ENCODE measurements at regions not wholly inside any gene's neighbourhood (a gene's known extent, or its start where the extent isn't known, plus 50 kb on each side); places are given as distances from the start of the nearest gene placed in this dataset.
"Not testable (repeated sequence)": the region's sequence is repeated elsewhere in the genome, so short reads cannot be mapped to it uniquely, and the experiment has no call there.

DNA sequence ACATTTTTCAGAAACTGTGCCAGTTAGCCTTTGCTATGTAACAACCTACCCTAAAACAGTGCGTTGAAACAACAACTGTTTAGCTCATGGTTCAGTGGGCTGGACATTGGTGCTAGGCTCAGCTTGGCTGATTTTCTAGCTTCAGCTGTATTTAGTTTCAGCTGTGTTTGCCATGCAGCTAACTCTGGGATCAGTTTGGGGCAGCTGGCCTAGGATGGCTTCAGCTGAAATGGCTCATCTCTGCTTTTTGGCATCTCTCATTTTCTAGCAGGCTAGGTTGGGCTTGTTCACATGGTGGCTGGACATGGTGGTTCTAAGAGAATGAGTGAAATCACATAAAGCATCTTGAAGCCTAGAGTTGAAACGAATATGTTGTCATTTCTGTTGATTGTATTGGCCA is 464.2 kb downstream of the QKI start:
- DNase-seq: no peak

DNA sequence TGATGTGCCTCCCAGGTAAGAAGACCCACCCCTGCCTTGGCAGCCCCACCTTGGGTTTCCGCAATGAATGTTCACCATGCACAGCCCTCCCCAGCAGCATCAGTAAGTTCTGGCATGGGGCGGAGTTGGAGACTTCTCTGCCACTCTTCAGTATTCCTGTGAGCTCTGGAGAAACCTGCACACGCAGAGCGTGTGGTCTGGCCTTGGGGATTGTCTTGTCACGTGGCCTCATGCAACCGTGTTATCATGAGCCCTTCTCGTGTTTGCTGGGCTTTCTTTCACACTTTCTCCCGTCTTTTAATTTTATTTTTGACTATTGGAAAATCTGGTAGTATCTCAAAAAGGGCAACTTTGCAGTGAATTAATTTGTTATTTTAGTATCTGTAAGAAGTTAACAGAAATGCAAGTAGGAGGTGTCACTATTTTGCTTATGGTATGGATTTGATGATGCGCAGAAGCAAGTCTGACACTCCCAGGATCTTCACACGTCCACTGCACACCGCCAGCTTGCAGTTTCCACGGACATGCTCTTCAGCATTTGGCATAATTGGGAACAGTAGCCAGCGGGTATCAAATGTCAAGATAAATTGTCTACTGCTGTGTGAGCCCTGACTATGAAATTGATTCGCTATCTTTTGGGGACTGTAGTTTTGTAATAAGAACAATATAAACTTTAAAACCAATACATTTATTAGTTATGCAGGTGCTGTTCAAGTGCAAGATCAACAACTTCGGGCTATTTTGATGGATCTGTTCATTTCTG is 463.5 kb downstream of the QKI start:
- no peak for DNase-seq

DNA sequence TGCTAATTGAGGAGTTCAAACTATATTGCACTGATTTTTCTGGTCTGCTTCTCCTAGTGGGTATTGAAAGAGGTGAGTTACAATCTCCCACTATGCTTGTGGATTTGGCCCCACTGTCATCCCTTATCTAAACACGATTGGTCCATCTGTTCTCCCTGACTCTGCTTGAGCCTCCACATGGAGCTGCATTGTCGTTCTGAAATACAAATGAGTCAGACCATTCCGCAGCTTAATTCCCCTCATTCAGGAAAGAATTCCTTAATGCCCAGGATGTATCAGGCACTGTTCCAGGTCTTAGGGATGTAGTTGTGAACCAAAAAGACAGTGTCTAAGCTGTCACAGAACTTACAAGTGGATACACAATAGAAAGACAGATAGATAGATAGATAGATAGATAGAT is 461.9 kb downstream of the QKI start:
- DNase-seq: no peak

DNA sequence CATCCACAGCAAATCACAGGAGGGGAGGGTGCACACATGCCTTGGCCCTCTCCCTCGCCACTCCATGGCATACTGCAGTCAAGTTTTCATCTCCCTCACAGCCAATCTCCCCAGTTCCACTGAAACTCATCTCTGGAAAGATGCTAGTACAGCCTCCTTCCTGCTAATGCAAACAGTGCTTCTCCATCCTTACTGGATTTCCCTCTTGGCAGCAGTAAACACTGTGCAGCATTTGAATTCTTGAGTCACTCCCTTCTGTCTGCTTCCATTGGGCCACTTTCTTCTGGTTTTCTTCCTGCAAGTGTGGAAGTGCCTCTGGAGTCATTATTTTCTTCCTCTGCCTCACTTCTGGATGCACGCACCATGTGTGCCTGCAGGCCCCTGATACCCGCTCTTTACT is 460.3 kb downstream of the QKI start:
- no peak for DNase-seq

DNA sequence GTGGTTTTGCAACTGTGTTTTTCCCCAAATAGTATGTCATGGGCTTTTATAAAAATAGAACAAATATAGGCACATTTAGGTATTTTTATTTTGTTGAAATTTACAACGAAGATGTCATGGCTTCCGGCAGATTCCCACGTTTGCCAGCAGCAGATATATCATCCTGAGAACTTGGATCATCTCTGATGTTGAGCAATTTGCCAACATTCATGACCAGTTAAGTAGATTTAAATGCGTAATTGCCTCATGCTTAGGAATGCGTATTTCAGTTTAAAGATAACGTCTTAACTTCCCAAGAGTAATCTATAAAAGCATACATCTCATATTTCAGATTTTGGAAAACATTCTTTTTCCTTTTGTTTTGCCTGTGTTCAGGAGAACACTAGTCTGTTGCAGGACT is 457.8 kb downstream of the QKI start:
- no peak for DNase-seq

DNA sequence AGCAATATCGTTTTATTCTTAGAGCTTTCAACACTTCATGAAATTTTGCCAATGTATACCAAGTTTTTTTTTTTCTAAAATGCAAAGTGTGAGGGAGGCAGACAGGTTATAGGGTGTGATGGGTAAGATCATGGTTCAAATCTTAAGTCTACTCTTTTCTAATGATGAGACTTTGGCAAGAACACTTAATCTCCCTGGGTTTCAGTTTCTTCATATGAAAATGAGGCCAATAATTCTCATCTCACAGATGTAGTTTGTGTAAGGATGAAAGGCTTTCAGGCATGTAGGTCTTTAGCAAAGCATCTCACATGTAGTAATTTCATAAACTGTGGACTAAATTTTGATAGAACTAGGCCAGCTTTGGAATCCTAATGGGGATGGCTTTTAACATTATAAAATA is 457.1 kb downstream of the QKI start:
- DNase-seq: no peak

DNA sequence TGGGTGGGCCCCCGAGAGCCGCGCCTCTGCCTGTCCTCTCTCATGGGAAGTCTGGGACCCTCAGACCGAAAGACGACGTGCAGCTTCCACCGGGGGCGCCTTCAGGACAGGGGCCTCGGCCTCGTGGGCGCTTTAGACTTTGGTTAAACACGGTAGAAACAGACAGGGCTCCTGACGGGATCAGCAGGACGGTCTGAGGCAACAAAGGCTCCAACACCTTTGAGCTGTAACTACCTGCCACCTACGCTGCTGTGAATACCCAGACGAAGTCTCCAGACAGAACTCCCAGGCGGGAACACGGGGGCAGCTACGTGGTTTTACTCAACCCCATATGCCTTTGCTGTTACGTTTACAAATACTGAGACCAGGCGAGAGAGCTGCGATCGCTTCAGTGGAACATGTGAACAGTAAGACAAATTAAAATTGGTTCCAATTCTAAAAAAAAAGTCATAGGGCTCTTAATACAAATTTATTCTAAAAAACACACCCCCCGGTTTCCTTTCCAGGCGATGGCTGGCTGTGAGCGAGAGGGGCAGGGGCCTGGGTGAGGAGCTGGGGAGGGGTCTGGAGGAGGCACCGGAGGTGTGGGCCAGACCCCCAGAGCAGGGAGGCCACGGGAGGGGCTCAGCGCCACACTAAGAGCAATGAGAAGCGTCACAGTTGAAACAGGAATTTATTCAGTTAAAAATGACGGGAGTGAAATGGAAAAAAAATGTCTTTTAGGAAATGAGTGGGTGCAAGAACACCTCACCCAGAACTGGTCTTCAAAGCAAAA is 453.2 kb downstream of the QKI start:
- DNase-seq: no peak

DNA sequence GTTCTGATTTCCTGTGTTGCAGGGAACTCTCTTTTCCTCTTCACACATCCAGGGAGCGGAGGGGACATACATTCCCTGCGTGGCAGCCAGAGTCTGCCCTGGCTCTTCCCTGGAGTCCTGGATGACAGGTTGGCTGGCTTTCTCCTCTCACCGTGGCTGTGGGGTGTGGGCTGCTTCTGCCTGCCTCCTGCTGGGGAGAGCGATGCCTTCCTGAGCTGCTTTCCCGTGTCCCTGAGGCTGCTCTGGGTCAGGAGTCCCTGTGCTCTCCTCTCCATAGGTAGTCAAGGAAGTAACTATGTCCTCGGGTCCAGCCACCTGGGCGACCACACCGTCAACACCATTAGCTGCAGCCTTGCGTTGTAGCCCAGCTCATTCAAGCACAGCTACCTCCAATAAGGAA is 451.7 kb downstream of the QKI start:
- no peak for DNase-seq

DNA sequence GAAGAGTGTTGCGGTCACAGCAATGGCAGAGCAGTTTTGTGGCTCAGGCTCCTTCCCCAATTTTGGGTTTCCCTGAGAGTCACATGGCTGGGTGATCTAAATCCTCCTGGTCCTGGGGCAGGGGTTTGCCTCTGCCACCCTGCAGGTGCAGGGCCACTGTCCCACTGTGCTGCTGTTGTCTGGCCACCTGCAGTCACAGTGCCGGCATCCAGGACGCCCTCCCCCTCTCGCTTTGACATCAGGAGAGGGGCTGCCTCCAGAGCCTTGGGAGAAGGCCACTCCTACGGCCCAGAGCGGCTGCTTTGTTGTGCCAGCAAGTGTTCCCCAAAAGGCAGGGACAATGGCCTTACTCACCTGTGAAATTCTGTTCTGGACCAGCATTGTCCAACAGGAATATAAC is 449.0 kb downstream of the QKI start:
- no peak for DNase-seq

DNA sequence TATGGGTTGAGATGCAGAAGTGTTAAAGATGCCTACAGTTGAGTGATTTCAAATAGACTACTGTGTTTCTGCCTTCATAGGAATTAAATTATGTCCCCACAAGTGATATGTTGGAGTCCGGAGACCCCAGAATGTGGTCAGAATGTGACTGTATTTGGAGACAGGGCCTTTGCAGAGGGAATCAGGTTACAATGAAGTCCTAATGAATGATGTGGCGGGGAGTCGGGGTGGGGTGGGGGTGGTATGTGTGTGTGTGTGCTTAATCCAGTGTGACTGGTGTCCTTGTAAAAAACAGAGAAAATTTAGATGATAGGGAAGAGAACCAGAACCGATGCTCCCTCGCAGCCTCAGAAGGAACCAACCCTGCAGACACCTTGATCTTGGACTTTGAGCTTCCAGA is 448.2 kb downstream of the QKI start:
- DNase-seq: no peak

DNA sequence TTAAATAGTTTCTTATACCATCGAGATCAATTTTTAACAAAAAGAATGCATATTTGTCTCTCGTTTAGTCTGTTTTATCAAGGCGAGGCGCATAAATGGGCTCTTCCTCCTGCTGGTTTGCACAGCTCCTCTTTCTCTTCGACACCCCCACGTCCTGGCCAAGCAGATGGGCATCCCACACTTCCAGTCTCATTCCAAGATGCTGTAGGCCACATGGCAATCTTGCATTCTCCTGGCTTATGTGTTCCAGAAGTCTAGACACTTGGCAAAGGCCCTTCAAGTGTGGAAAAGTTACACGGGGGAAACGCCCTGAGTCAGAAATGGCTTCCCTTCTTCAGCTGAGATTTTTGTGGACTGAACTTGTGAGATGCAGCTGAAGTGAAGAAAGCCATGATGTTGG is 447.1 kb downstream of the QKI start:
- no peak for DNase-seq

DNA sequence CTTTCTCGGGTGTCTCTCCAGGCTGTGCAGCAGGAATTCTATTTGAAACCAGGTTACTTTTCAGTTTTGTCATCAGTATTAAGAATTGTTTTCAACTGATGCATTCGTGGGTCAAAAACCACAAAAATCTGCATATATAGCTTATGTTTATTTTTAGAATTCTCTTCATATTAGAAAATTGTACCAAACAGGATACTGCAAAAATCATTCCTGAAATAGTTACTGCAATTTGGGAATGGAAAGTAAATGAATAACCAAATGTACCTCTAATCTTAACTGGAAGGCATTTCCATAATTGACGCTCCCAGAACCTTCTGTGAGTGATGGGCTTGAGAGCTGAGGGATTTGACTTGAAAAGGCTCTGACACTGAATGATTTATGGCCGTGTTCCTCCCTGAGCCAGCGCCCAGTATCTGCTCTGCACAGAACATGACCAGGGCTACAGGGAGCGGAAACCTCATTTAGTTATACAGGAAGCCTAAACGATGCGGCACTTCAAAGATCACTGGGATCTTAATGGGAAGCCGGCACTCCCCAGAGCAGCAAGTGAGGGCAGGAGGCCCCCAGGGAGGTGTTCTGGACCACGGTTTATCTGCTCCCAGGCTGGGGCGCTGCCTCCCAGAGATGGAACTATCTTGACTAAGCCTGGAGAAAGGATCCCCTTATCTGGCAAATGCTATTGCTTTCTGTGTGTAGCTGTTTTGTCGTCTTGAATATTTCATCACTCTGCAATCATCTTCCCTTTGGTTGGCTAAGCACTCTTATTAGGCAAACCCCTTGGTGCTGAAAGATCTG is 446.0 kb downstream of the QKI start:
- DNase-seq: no peak

DNA sequence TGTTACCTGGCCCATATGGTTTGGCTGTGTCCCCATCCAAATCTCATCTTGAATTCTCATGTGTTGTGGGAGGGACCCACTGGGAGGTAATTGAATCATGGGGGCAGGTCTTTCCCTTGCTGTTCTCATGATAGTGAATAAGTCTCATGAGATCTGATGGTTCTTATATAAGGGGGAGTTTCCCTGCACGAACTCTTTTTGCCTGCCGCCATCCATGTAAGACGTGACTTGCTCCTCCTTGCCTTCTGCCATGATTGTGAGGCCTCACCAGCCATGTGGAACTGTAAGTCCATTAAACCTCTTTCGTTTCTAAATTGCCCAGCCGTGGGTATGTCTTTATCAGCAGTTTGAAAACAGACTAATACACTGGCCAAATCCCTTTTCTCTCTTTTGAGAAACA is 444.4 kb downstream of the QKI start:
- not testable (repeated sequence) for DNase-seq

DNA sequence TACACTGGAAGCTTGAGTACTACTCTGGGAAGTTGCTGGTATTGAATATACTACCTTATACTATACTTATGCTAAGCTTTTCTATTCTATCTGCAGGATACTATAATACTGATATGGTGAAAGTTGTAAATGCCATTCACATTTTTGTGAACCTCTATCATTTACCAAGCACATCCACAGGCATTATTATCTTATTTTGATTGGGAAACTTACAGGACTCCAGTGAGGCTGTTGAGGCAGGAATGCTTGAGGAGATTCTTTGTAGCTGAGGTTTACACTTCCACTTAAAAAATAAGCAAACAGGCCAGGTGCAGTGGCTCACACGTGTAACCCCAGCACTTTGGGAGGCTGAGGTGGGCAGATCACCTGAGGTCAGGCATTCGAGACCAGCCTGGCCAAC is 442.9 kb downstream of the QKI start:
- no peak for DNase-seq

DNA sequence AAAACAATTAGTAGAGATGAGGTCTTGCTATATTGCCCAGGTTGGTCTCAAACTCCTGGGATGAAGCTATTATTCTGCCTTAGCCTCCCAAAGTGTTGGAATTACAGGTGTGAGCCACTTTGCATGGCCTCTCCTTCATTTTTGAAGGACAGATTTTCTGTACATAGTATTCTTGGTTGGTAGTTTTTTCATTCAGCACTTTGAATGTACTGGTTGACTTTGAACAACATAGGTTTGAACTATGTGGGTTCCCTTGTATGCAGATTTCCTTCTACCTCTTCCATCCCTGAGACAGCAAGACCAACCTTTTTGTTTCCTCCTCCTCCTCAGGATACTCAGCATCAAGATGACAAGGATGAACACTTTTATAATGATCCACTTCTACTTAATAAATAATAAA is 436.4 kb downstream of the QKI start:
- DNase-seq: no peak

DNA sequence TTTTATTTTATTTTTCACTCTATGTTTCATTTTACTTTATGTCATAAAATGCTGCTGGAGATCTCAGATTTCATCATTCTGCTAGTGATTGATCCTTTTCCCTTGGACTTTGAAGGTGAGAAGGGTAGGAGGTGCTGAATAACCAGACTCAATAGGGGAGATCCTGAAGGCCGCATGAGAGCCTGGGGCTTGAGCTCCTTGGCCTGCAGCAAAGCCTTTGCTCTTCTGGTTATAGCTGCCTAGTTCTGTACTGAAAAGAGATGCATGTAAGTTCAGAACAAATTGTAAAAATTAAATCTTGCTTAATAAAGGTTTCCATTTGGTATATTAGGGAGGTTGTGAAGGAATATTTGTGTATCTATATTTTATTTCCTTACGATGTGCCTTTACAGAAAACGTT is 430.2 kb downstream of the QKI start:
- DNase-seq: no peak

DNA sequence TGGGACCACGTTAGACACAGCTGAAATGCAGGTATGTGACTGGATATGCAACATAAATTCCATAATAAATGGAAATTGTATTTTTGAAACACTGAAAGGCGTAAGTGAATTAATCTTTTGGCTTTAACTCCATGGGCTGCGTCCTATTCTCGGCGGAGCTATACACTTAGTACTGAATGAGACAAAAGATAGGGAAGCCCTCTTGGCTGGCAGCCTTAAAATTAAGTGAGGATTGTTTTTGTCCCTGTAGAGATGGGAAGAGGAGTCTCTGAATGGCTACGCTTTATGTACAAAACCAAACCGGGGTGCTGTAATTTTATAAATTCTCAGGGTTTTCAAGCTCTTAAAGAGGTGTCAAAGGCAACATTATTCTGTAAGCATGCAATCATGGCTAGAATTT is 429.8 kb downstream of the QKI start:
- DNase-seq: no peak

DNA sequence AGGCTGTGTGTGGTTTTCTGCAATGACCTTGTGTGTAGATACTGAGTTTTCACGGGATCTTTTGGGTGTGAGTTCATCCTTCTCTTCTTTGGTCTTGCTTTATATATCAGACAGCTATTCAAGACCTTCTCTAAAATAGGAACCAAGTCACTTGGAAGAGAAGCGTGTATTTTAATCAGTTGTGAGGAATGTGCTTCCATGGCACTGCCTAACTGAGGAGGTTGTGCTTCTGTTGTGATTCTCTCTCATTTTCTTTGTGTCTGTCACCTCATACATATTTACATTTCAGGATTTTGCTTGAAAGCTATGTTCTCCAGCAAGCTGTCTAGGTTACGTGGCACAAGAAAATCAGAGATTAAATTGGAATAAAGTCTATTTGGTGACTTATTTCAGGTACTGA is 428.7 kb downstream of the QKI start:
- no peak for DNase-seq

DNA sequence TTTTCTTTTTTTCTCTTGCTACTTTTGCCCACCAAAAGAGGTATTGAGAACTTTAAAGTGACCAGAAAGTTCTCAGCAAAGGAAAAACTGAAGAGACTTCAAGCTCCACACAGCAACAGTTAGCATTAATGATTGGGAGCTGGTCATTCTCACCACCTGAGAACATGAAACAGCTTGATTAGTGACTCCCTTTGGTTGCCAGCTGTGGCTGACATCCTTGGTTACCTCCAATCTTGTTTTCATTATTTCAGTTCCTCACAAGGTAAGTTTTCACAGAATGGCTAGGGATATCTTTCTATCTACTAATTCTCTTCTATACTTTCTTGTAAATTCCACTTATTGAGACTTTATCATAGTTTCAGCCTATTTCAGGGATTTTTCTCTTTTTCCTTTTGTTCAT is 427.9 kb downstream of the QKI start:
- no peak for DNase-seq

DNA sequence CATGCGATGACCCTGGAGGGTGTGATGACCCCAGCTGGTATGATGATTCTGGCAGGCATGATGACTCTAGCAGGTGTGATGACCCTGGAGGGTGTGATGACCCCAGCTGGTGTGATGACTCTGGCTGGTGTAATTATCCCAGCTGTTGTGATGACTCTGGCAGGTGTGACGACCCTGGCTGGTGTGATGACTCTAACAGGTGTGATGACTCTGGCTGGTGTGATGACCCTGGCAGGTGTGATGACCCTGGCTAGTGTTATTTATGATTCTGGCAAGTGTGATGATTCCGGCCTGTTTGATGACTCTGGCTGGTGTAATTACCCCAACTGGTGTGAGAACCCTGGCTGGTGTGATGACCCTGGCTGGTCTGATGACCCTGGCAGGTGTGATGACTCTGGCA is 427.2 kb downstream of the QKI start:
- DNase-seq: no peak

DNA sequence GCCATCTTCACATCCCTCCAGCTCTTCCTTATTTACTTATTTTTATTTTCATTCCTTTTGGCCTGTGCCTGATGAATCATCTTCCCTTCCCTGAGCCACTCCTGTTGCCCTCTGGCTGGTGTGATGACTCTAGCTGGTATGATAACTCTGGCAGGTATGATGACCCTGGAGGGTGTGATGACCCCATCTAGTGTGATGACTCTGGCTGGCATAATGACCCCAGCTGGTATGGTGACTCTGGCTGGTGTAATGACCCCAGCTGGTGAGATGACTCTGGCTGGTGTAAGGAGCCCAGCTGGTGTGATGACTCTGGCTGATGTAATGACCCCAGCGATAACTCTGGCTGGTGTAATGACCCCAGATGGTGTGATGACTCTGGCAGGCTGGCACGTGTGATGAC is 426.8 kb downstream of the QKI start:
- no peak for DNase-seq

DNA sequence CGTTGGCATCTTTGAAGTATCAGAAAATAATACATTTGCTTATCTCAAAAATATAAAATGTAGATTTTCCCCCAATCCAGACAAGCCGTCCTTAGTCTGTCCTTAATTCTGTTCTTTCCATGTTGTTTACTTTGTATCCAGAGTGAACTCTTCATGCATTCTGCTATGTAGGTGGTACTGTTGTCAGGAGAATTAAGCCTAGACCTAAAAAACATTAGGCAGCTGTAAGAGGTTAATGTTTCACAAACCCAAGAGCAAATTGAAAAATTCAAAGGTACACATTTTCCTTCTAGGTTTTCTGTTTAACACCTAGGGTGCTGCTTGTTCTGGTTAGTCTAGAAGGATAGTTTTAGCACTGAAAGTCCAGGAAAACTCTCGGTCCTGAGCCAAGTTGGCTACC is 426.4 kb downstream of the QKI start:
- DNase-seq: no peak

DNA sequence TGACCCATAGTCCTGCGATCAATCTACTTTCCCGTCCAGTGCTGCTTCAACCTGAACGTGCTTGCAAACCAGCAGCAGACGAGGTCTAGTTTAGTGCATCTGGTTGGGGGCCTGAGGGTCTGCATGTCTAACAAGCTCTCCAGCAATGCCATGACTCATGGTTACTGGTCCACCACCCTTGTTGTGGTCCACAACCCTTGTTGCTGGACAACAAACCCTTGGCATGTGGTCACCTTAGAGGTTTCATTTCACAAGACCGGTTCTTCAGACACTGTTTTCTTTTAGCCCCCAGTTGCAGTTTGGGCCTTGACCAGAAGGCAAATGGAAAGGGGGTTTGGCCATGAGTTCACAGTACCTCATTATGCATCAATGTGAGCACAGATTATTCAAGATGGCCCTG is 424.8 kb downstream of the QKI start:
- DNase-seq: no peak
